Astrocyte (in vitro differentiated cells and primary cell): ENCODE measurements at regions not wholly inside any gene's neighbourhood (a gene's known extent, or its start where the extent isn't known, plus 50 kb on each side); places are given as distances from the start of the nearest gene placed in this dataset.

Source experiments
- DNase-seq: peaks from one replicate; pipeline ENCODE4 v3.0.0-alpha.2; 2010; ENCODE audit warnings: low read depth
- FAIRE-seq: peaks from 2 replicates; lab custom pipeline; 2011; peaks lifted over from hg19 to GRCh38; lab: Jason Lieb, UNC
- H2AFZ ChIP-seq: 2 replicates; pipeline ENCODE4 v1.6.0; 2012; ENCODE audit warnings: low read depth, low read length, inconsistent platforms
- H3K27ac ChIP-seq: 2 replicates; pipeline ENCODE4 v1.5.1; 2011; ENCODE audit warnings: low read depth, low read length, inconsistent platforms
- H3K27me3 ChIP-seq: 2 replicates; pipeline ENCODE4 v1.6.0; 2011; ENCODE audit warnings: low read length, inconsistent platforms; ENCODE audit not compliant: insufficient read depth
- H3K36me3 ChIP-seq: 2 replicates; pipeline ENCODE4 v1.5.1; 2011; ENCODE audit warnings: low read length, inconsistent platforms; ENCODE audit not compliant: insufficient read depth
- H3K4me1 ChIP-seq: 2 replicates; pipeline ENCODE4 v1.5.1; 2011; ENCODE audit warnings: low read length, inconsistent platforms; ENCODE audit not compliant: insufficient read depth
- H3K4me2 ChIP-seq: 2 replicates; pipeline ENCODE4 v1.6.0; 2012; ENCODE audit warnings: low read length, inconsistent platforms
- H3K4me3 ChIP-seq: 2 replicates; pipeline ENCODE4 v1.5.1; 2011; ENCODE audit warnings: low read depth, mild to moderate bottlenecking, low read length, inconsistent platforms; ENCODE audit not compliant: insufficient read depth
- H3K79me2 ChIP-seq: 2 replicates; pipeline ENCODE4 v1.6.0; 2012; ENCODE audit warnings: mild to moderate bottlenecking, low read length, inconsistent platforms; ENCODE audit not compliant: insufficient read depth
- H3K9ac ChIP-seq: 2 replicates; pipeline ENCODE4 v1.6.0; 2012; ENCODE audit warnings: mild to moderate bottlenecking, low read length, inconsistent platforms
- H3K9me3 ChIP-seq: 2 replicates; pipeline ENCODE4 v1.5.1; 2012; ENCODE audit warnings: low read depth, mild to moderate bottlenecking, low read length, inconsistent platforms; ENCODE audit not compliant: insufficient read depth
- H4K20me1 ChIP-seq: 2 replicates; pipeline ENCODE4 v1.6.0; 2012; ENCODE audit warnings: low read length, inconsistent platforms; ENCODE audit not compliant: insufficient read depth
- H3K27ac Mint-ChIP-seq: one replicate; pipeline ENCODE4 v1.8.0; 2021; ENCODE audit warnings: mild to moderate bottlenecking, mixed read lengths; ENCODE audit not compliant: unreplicated experiment
- H3K27me3 Mint-ChIP-seq: one replicate; pipeline ENCODE4 v1.8.0; 2021; ENCODE audit warnings: low read depth, mixed read lengths; ENCODE audit not compliant: unreplicated experiment
- H3K36me3 Mint-ChIP-seq: one replicate; pipeline ENCODE4 v1.8.0; 2021; ENCODE audit warnings: low read depth, mixed read lengths; ENCODE audit not compliant: unreplicated experiment
- H3K4me1 Mint-ChIP-seq: one replicate; pipeline ENCODE4 v1.8.0; 2021; ENCODE audit warnings: low read depth, mixed read lengths; ENCODE audit not compliant: unreplicated experiment
- H3K4me3 Mint-ChIP-seq: one replicate; pipeline ENCODE4 v1.8.0; 2021; ENCODE audit warnings: mild to moderate bottlenecking, moderate library complexity, mixed read lengths; ENCODE audit not compliant: unreplicated experiment
- H3K9me3 Mint-ChIP-seq: one replicate; pipeline ENCODE4 v1.8.0; 2021; ENCODE audit warnings: mild to moderate bottlenecking, mixed read lengths; ENCODE audit not compliant: unreplicated experiment
- EZH2 ChIP-seq: IDR thresholded peaks from 2 replicates; pipeline ENCODE4 v1.6.1; 2012; ENCODE audit warnings: mild to moderate bottlenecking, low read length, inconsistent platforms; ENCODE audit not compliant: insufficient read depth
- TF ChIP-seq, protein P1 (sequence below): IDR thresholded peaks from 2 replicates; pipeline ENCODE4 v1.5.1; 2011; ENCODE audit warnings: low read depth, mild to moderate bottlenecking, inconsistent platforms, low read length, moderate library complexity; ENCODE audit not compliant: insufficient read depth

DNA sequence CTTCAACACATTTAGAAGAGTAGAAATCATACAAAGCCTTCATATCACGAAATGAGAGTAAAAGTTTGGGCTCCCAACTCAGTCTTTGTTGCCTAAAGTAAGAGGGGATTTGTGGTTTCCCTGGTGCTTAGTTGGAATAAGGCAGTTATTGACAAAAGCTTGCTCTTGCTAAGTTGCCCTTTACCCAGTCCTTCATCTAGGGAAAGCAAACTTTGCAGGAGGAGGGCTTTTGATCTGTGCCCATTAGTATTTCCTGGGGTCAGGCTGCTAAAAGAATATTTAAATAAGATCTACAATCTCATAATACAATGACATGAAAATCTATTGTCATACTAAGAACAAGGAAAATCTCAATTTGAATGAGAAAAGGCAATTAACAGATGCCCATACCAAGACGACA, 84.1 kb upstream of the ACO1 start:
- no peak overlapping the region for H3K27ac Mint-ChIP-seq
- H4K20me1 ChIP-seq = no peaks in the 10 kb centered on the region
- DNase-seq (no peak), FAIRE-seq (no peak)
- no peaks in the 10 kb centered on the region for H3K9me3 ChIP-seq
- H3K27ac ChIP-seq = no peak overlapping the region
- no peak overlapping the region for H2AFZ ChIP-seq
- H3K9ac ChIP-seq = no peak overlapping the region
- H3K36me3 ChIP-seq = no peaks in the 10 kb centered on the region
- H3K4me1 ChIP-seq = no peaks in the 10 kb centered on the region
- H3K4me3 Mint-ChIP-seq = no peak overlapping the region
- H3K27me3 Mint-ChIP-seq = no peaks in the 10 kb centered on the region
- H3K4me2 ChIP-seq = no peak overlapping the region
- no peaks in the 10 kb centered on the region for H3K4me1 Mint-ChIP-seq
- no peaks in the 10 kb centered on the region for H3K9me3 Mint-ChIP-seq
- no peak for TF ChIP-seq EZH2
- TF ChIP-seq, protein P1, sequence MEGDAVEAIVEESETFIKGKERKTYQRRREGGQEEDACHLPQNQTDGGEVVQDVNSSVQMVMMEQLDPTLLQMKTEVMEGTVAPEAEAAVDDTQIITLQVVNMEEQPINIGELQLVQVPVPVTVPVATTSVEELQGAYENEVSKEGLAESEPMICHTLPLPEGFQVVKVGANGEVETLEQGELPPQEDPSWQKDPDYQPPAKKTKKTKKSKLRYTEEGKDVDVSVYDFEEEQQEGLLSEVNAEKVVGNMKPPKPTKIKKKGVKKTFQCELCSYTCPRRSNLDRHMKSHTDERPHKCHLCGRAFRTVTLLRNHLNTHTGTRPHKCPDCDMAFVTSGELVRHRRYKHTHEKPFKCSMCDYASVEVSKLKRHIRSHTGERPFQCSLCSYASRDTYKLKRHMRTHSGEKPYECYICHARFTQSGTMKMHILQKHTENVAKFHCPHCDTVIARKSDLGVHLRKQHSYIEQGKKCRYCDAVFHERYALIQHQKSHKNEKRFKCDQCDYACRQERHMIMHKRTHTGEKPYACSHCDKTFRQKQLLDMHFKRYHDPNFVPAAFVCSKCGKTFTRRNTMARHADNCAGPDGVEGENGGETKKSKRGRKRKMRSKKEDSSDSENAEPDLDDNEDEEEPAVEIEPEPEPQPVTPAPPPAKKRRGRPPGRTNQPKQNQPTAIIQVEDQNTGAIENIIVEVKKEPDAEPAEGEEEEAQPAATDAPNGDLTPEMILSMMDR = no peak
- H3K79me2 ChIP-seq = no peaks in the 10 kb centered on the region
- no peak overlapping the region for H3K4me3 ChIP-seq
- H3K36me3 Mint-ChIP-seq = no peaks in the 10 kb centered on the region
- H3K27me3 ChIP-seq = no peaks in the 10 kb centered on the region

DNA sequence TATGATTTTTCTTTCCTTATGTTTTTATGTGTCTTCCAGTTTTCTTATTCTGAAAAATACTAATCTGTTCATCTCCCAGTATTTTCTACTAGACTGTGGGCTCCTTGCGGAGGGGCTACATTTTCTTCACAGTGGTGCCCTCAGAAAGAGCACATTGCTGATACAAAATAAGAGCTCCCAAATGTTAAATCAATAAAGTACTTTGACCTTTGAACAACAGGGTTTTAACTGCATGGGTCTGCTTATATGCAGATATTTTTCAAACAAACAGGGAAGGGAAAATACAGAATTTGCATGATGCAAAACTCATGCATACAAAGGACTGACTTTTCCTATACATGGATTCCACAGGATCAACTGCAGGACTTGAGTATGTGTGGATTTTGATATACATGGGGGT, 79.9 kb upstream of the ACO1 start:
- no peaks in the 10 kb centered on the region for H3K9me3 ChIP-seq
- H3K4me3 Mint-ChIP-seq = no peak overlapping the region
- H3K4me3 ChIP-seq = no peak overlapping the region

DNA sequence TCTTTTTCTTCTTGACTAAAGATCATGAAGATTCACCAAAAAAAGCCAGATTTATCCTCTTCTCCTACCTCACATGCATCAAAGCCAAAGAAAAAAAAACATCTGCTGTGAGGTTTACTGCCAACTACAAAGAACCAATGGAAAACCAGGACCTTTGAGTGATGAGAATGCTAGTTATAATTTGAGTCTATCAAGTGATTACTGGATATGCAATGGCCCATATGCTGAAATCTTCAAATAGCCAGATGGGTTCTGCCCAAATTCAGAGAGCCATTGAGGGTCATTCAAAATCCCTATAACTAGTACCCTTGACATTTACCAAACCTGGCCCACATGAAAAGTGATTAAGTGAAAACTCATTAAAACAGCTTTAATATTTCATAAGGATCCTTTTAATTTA, 78.4 kb upstream of the ACO1 start:
- Histone ChIP-seq H3K9ac (no peak overlapping the region), H2AFZ (no peak overlapping the region), H3K79me2 (no peaks in the 10 kb centered on the region), H3K4me3 (no peak overlapping the region), H4K20me1 (no peaks in the 10 kb centered on the region), H3K4me2 (no peak overlapping the region), H3K27me3 (no peaks in the 10 kb centered on the region), H3K36me3 (no peaks in the 10 kb centered on the region), H3K9me3 (no peaks in the 10 kb centered on the region), H3K27ac (no peak overlapping the region), H3K4me1 (no peaks in the 10 kb centered on the region)
- Mint-ChIP-seq H3K4me1 (no peaks in the 10 kb centered on the region), H3K4me3 (no peak overlapping the region), H3K27me3 (no peaks in the 10 kb centered on the region), H3K9me3 (peaks cover 6% of the 10 kb centered on the region), H3K27ac (no peak overlapping the region), H3K36me3 (no peaks in the 10 kb centered on the region)
- FAIRE-seq (no peak), DNase-seq (no peak)
- TF ChIP-seq EZH2 = no peak
- TF ChIP-seq, protein P1 = no peak

More for the DNA sequence above, 79.9 kb upstream of the ACO1 start:
- Histone ChIP-seq H3K36me3 (no peaks in the 10 kb centered on the region), H2AFZ (no peak overlapping the region), H3K4me2 (no peak overlapping the region), H3K9ac (no peak overlapping the region), H4K20me1 (no peaks in the 10 kb centered on the region), H3K27ac (no peak overlapping the region), H3K79me2 (no peaks in the 10 kb centered on the region), H3K27me3 (no peaks in the 10 kb centered on the region), H3K4me1 (no peaks in the 10 kb centered on the region)
- DNase-seq (no peak), FAIRE-seq (no peak)
- TF ChIP-seq, protein P1 = no peak
- TF ChIP-seq EZH2 = no peak
- H3K4me1 Mint-ChIP-seq = no peaks in the 10 kb centered on the region
- no peak overlapping the region for H3K27ac Mint-ChIP-seq
- H3K9me3 Mint-ChIP-seq = peaks cover 6% of the 10 kb centered on the region
- H3K36me3 Mint-ChIP-seq = no peaks in the 10 kb centered on the region
- H3K27me3 Mint-ChIP-seq = no peaks in the 10 kb centered on the region
